Fibroblast of skin of right biceps (primary cell): ENCODE measurements at regions not wholly inside any gene's neighbourhood (a gene's known extent, or its start where the extent isn't known, plus 50 kb on each side); places are given as distances from the start of the nearest gene placed in this dataset.
"Not testable (repeated sequence)": the region's sequence is repeated elsewhere in the genome, so short reads cannot be mapped to it uniquely, and the experiment has no call there.

Source experiments
- DNase-seq: peaks from one replicate; pipeline ENCODE4 v3.0.0-alpha.2; 2013

- peak; percentile 2 for DNase-seq
Observed at GRCh38 chr1:121519042-121519755, 334.4 kb downstream of the SRGAP2C start.

DNA sequence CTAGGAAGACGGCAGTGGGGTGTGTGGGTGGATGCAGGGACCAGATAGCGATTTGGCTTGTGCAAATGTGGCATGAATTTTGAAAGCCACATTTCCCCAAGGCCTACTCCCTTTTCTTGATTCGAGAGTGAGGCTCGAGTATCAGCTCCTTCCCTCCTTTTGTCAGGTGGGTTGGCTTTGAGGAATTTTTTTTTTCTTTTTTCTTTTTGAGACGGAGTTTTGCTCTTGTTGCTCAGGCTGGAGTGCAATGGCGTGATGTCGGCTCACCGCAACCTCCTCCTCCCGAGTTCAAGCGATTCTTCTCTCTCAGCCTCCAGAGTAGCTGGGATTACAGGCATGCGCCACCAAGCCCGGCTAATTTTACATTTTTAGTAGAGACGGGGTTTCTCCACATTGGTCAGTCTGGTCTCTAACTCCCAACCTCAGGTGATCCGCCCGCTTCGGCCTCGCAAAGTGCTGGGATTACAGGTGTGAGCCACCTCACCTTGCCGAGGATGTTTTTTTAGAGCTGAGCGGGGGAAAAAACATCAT is 335.0 kb downstream of the SRGAP2C start:
- not testable (repeated sequence) for DNase-seq

DNA sequence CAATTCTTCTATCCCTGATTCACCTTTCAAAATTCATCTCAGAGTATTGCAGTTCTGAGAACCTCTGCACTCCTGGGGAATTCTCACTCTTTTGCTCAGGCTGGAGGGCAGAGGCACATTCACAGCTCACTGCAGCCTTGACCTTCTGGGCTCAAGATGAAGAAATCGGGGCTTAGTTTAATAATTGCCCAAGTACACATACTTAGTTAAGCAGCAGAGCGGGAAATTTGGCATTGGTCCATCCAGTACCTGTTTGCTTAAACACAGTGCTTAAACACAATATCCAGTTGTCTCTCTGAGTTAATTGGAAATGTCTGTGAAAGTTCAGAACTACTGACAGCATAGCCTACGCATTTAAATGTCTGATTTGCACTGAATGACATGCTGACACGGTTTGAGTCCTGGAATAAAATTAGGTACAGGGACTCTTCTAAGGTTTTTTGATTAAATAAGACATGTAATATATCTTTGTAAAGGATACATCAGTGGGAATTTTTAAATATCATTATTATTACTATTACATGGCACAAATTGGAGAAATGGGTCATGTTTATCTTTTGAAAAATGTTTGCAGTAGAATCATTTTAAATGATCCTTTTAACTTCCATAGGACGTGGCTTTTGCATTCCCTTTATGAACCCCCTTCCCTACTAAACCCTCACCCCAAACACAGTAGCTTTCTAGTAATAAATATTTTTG is 337.4 kb downstream of the SRGAP2C start:
- DNase-seq = no peak

DNA sequence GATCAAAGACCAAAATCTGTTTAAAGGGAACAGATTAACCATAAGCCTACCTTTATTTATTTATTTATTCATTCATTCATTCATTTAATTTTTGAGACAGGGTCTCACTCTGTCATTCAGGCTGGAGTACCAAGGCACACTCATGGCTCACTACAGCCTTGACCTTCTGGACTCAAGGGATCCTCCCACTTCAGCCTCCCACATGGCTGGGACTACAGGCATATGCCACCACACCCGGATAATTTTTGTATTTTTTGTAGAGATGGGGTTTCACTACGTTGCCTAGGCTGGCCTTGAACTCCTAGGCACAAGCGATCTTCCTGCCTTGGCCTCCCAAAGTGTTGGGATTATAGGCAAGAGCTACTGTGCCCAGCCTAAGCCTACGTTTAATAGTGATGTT is 338.3 kb downstream of the SRGAP2C start:
- not testable (repeated sequence) for DNase-seq

DNA sequence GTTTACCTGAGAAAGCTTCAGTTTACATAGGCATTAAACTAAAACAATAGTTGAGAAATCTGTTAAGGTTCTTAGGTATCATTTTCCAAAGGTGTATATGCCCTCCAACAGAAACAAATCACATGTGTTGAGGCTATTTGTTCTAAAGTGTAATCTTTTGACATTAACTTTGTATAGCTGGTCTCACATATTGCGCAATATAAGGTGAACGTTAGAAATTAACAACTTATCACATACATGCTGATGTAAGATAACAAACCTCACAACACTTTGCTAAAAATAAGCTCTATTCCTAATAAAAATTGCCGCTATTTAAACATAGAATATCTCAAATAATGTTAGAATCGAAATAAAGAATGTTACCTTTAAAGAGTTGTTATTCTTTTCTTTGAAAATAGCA is 340.6 kb downstream of the SRGAP2C start:
- no peak for DNase-seq

GRCh38 chr1:121528958-121529357 is 344.2 kb downstream of the SRGAP2C start:
- peak; percentile 5 for DNase-seq

GRCh38 chr1:121530026-121530425 is 345.3 kb downstream of the SRGAP2C start:
- not testable (repeated sequence) for DNase-seq

DNA sequence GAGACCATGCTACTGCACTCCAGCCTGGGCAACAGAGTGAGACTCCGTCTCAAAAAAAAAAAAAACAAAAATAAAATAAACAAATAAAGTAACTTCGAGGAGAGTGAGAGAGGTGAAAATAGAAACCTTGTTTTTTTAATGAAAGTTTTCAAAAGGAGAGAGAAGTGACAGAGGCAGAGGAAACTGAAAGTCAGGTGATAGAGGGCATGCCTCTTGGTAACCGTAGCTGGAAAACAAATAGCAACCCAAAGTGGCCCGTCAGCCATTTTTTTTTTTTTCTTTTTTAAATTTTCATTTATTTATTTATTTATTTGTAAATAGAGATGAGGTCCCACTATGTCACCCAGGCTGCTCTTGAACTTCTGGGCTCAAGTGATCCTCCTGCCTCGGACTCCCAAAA is 347.0 kb downstream of the SRGAP2C start:
- not testable (repeated sequence) for DNase-seq

DNA sequence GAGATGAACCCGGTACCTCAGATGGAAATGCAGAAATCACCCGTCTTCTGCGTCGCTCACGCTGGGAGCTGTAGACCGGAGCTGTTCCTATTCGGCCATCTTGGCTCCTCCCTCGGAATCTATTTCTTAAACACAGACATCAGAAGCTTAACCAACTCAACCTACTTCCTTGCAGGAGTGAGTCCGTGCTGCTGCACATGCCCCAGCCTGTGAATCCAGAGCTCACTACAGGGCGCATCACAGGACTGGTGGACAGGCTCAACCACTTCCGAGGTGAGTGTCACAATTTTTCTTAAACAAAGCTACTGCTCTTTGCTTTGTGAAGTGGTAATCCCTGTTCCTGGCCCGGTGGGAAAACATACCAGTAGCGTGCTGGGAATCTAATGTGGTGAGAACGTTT is 353.4 kb downstream of the SRGAP2C start:
- DNase-seq = not testable (repeated sequence)

DNA sequence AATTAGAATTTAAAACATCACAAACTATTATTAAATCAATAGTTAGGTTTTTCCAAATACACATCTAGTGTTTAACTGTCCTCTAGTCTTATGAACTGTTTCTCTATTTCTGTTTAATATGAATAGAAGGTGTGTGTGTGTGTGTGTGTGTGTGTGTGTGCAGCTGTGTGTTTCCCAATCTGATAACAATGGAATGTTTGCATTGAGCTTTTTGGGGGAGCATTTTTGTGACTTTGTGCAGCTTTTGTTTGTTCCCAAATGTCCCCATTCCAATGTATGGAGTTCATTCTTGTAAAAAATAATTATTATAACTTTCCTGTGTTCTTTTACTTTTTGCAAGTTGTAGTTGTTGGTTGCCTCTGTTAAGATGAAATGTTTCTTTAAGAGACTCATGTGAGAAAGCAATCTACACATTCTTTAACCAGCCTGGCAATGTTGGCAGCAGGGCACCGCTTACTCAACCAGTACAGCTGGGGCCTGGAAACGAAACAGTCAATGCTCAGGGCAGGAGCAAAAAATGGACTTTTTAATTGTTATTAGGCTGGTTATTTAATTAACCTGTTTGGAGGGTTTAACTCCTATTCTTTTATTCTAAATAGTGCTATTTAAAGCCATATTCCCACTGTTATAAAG is 354.3 kb downstream of the SRGAP2C start:
- DNase-seq = no peak

- DNase-seq = not testable (repeated sequence)
Observed at GRCh38 chr1:121543988-121544387, 359.2 kb downstream of the SRGAP2C start.

DNA sequence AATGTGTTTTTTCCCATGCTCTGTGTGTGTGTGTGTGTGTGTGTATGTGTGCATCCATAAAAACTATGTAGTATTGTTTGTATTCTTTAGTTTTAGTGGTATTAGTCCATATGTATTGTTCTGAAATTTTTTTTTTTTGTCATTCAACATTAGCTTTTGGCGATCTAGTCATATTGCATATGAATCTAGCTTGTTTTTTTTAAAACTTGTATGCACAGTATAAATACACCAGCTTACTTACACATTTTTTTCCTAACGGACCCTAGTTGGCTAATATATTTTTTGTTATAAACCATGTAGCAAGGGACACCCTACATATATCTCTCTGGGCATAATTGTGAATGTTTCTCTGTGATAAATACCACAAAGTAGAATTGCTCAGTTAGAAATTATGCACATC is 359.7 kb downstream of the SRGAP2C start:
- DNase-seq = no peak

- not testable (repeated sequence) for DNase-seq
Observed at GRCh38 chr1:121545899-121546298, 361.1 kb downstream of the SRGAP2C start.

DNA sequence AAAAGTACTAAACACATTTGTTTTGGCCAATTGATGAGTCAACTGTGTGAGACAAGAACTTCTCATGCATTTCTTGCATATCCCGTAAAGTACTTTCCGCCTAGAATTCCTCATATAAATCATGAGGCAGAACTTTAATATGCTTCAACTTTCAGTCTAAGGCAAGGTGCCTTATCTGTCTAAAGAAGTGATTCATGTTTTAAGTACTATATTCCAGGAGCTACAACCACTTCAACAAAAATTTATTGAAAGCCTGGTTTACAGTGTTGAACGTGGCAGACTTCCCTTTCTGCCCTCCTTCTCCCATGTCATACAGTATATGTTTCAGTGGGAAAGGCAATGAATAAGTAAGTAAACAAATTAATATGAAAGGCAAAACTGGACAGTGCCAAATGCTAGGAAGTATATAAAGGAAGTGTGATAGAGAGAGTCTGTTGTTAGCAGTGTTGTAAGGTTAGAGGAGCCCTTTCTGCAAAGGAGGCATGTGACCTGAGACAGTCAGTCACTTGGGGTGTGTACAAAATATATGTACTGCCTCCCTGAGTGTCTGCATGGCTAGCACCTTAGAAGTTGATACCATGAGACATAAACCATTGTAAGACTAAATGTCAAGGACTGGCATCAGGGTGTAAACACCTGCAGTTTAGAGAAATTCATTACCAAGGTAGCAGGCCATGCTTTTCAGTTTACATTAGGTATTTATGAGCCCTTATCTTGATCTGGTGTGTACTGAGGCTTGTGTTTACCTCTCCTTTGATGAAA is 362.2 kb downstream of the SRGAP2C start:
- DNase-seq = no peak

DNA sequence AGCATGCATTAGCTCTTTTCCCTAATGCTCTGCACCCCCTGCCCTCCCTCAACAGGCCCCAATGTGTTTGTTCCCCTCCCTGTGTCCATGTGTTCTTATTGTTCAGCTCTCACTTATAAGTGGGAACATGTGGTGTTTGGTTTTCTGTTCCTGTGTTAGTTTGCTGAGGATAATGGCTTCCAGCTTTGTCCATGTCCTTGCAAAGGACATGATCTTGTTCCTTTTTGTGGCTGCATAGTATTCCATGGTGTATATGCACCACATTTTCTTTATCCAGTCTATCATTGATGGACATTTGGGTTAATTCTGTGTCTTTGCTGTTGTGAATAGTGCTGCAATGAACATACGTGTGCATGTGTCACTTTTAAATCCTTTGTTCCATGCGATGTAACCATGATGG is 363.0 kb downstream of the SRGAP2C start:
- not testable (repeated sequence) for DNase-seq

GRCh38 chr1:121550817-121551216 is 366.0 kb downstream of the SRGAP2C start:
- DNase-seq = not testable (repeated sequence)

- not testable (repeated sequence) for DNase-seq
Observed at GRCh38 chr1:121551491-121551890, 366.7 kb downstream of the SRGAP2C start.

DNA sequence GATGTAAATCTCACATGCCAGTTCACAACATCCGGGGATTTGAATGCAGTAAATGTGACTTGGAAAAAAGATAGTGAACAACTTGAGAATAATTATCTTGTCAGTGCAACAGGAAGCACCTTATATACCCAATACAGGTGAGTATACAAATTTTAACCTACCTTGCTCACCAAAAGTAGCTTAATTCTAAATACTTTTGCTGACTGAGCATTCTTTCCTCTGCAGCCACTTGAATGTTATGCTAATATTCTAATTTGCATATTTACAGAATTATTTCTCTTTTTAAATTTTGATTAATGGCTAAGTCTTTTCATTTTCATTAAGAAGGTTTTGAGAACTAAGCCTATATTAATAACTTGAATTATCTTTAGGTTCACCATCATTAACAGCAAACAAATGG is 371.8 kb downstream of the SRGAP2C start:
- not testable (repeated sequence) for DNase-seq

GRCh38 chr1:121558034-121558433 is 373.3 kb downstream of the SRGAP2C start:
- not testable (repeated sequence) for DNase-seq

GRCh38 chr1:121558514-121558913 is 373.7 kb downstream of the SRGAP2C start:
- DNase-seq = peak; percentile 82

- DNase-seq = no peak
Observed at GRCh38 chr1:121566346-121566745, 381.6 kb downstream of the SRGAP2C start.

GRCh38 chr1:121569428-121569827 is 384.7 kb downstream of the SRGAP2C start:
- DNase-seq = no peak
